ENCODE measurements at regions not wholly inside any gene's neighbourhood (a gene's known extent, or its start where the extent isn't known, plus 50 kb on each side); places are given as distances from the start of the nearest gene placed in this dataset.
"Not testable (repeated sequence)": the region's sequence is repeated elsewhere in the genome, so short reads cannot be mapped to it uniquely, and the experiment has no call there.

DNA sequence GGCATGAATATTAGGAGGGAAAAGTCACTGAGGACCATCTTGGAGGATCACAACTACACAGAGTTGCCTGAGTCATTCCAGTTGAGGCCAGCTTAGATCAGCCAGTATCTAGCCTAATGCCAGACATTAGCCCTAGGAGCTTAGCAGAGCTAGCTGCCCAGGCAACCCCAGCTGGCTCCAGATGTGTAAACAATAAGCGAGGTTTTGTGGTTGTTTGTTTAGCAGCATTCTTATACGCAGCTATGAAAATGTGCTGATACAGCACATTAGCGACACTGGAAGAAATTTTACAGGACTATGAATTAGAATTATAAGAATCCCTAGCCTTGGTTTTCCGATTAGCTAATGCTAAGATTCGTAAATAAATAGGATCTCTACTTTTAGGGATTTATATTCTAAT, 59.3 kb downstream of the BTBD3 start:
- DNase-seq = no peak

DNA sequence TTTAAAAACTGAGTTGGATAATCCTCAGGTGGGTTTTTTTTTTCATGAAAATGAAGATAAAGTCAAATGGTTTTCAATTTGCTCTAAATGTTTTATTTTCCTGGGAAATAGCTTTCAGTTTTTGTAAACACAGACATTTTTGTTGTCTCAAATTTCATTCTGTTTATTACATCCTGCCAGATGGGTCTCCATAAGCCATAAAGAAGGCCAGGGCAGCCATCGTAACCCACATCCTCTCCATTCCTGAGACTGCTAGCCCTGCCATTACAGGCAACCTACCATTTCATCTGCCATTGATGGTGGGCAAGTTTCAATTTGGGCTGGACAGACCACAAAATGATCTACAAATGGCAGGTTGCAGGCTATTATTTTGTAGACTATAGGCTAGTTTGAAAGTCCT, 60.8 kb downstream of the BTBD3 start:
- no peak for DNase-seq

DNA sequence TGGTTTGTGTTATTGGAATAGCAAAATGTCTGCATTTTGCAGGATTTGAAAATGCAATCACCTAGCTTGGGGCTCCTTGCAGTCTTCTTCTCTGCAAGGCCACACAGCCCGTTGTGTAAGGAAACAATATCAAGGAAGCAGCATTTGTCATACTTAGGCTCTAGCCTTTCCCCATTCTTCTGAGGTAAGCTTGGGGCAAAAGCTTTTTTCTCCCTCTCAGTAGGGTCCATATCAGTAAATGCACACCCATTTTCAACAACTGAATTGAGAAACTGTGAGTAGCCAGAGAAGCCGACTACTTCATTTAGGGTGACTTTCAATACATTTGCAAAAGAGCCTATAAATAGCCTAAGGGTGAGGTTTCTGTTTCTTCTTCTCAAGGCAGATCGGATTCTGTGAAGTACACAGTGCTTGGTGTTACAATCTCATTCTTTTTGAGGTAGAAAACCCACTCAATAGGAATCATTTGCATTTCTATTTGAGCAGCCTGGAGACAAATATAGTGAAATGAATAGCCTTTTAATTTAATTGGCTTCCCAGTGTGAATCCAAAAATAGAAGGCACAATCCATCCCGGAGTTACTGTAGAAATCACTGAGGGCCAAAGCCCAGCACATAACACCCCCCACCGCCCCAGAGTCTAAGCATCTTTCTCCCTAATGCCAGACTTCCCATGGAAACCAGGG, 61.8 kb downstream of the BTBD3 start:
- DNase-seq = no peak

DNA sequence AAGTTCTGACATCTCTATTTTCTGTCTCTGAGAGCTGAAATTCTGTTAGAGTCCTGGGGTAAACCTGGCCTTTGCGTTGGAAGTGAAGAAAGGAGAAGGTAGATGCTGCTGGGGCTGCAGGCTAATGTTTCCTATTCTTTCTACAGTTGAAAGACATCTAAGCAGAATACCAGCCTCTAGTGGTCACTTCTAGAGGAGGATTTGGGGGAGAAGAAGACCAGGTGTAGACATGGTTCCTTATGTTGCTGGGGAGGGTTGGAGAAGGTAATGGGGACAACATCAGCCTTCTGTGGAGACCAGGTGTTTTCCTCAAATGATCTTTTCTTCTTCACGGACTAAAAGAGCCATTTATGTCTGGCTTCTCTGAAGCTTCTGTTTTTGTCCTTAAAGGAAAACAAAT, 62.6 kb downstream of the BTBD3 start:
- DNase-seq = no peak

DNA sequence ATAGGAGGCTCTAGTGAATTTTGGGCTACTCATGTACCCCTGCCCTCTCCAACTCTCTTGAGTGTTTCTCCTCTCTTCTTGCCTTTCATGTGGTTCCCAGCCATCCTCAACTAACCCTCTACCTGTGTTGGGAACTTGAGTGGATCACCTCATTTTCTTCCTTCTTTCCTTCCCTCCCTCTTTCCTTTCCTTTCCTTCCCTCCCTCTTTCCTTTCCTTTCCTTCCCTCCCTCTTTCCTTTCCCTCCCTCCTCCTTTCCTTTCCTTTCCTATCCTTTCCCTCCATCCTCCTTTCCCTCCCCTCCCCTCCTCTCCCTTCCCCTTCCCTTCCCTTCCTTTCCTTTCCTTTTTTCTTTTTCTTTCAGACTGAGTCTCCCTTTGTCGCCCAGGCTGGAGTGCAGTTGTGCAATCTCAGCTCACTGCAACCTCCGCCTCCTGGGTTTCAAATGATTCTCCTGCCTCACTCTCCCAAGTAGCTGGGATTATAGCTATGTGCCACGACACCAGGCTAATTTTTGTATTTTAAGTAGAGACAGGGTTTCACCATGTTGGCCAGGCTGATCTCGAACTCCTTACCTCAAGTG, 63.8 kb downstream of the BTBD3 start:
- DNase-seq = no peak

DNA sequence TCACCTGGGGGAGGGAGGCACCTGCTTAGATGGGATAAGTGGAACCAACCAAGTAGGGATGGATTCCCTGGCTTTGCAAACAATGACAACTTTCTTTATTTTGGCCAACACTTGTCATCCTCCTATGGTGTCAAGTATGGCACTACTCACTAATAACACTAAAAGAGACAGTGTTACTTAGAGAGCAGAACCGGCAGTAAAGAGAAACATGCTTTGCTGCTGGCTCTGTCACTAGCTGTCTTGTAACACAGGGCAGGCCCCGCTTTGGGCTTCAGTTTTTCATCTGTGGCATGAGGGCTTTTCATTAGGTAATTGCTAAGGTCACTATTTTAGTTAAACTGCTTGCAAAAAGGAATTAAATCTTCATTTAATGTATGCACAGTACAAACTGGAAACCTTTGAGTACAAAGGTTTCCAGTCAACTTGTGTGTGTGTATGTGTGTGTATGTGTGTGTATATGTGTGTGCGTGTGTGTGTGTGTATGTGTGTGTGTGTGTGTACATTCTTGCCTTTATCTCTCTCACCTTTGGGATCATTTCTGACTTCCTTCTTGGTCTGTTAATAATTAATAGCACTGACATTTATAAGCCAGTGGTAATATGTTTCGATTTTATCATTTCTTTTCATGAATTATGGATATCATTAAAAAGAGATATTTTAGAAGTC, 64.7 kb downstream of the BTBD3 start:
- DNase-seq = no peak

DNA sequence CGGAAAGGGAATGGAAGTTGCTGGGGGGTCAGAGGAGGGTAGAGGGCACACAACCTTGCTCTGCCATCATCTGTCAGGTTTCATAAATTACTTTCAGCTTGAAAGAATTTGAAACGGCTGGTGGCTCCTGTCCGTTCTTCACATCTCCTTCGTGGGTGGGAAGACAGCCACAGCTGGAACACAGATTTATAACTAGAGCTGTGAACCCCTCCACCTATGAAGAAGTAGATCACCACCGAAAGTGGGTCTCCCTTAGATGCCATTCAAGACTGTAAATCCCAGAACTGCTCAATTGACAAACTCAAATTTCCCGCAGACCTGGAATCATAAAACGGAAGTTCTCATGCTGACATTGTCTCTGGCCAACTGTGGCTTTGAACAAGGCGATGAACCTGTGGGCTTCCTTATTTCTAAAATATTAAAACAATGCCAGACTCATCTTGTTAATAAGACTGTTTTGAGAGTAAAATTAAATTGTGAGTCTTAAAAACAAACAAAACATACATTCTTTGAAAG, 65.3 kb downstream of the BTBD3 start:
- no peak for DNase-seq

DNA sequence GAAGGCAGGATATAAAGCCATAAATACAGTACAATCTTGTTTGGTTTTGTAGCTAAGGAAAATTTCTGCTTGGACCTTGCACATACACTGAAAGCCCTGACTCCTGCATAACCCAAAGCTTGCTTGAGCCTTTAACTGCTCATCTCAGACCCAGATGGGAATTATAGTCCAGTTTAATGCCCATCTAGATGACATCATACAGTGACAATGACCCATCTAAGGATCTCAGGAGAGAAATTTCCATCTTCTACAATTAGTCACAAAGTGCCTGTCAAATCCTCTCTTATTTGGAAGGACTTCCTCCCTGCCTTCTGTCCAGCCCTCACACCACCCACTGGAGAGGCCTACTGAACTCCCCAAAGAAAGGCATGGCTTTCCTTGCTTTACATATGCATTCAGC, 69.3 kb downstream of the BTBD3 start:
- no peak for DNase-seq

DNA sequence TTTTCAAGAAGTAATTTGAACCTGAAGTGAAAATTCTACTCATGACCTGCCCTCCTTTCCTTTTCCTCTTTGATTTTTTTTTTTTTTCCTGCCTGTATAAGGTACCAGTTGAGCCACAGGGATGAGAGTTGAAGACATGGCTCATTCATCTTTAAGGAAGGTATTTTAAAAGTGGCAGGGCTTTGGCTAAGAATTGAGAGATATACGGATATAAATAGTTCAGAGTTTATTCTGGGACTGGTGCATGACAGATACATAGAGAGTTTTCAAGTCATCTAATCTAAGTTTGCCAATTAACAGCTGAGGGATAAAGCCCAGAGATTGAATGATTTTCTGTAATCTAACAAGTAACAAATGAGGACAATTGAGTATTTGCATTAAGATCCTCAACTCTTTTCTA, 69.8 kb downstream of the BTBD3 start:
- DNase-seq = no peak

DNA sequence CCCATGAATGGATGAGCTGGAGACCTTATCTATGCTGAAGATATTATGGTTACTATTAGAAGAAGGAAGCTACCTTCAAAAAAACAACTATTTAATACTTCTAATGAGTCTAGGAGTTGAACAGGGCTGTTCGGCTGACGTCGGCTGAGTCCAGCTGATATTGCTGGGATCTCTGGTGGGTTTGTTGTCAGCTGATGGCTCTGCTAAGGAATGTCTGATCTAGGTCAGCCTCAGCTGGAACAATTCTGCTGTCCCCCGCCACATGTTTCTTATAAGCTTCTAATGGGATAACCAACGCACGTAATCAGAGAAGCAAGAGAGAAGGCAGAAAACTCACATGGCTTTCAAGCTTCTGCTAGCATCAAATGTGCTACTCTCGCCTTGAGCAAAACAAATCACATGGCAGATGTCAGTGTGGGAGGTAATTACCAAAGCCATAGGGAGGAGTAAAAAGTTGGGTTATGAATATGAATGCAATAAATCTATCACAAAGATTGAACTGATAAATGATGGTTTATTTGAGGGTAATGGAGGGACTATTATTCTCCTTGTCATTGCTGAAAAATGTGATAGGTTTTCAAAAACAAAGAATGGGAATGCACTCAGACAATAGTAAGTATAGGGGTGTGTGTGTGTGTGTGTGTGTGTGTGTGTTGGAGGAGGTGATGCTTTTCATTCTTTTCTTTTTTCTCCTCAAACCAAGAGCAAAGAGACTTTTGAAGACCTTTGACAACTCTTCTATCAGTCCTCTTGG, 71.5 kb downstream of the BTBD3 start:
- no peak for DNase-seq

DNA sequence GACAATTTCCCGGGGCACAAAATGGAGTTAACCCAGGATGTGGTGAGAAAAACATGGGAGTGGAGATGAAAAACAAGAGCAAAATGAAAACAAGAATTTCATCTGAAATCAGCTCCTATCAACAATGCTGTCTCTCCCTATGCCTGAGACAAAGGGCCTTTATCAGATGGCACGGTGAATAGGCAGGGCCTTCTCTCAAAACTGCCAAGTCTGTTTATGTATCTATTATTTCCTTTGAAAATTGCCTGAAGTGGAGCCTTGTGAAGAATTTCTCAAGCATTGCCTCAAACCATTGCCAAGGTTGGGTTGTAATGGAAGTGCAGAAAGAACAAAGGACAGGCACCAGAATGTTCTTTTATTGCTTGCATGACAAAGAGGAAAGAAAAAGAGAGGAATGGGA, 74.7 kb downstream of the BTBD3 start:
- DNase-seq = no peak

DNA sequence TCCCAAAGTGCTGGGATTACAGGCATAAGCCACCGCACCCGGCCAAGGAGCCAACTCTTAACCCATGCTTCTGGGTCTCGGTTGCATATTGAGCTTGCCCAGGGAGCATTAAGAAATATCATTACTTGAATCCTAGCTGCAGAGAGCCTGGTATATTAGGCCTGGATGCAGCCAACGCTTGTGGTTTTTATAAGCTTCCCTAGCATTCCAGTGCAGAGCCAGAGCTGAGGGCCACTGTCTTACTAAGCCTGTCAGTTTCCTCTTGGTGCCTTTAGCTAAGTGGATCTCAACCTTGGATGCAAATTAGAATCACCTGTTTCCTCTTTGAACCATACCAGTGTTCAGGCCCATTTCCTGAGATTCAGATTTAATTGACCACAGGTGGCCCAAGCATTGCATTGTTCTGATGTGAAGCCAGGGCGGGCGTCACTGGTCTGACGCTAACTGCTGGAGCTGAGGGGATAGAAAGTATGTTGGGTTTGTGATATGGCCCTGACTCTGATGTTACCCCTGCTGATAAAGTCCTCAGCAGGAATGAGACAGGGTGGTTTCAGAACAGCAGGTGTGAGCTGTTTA, 76.3 kb downstream of the BTBD3 start:
- DNase-seq = no peak

DNA sequence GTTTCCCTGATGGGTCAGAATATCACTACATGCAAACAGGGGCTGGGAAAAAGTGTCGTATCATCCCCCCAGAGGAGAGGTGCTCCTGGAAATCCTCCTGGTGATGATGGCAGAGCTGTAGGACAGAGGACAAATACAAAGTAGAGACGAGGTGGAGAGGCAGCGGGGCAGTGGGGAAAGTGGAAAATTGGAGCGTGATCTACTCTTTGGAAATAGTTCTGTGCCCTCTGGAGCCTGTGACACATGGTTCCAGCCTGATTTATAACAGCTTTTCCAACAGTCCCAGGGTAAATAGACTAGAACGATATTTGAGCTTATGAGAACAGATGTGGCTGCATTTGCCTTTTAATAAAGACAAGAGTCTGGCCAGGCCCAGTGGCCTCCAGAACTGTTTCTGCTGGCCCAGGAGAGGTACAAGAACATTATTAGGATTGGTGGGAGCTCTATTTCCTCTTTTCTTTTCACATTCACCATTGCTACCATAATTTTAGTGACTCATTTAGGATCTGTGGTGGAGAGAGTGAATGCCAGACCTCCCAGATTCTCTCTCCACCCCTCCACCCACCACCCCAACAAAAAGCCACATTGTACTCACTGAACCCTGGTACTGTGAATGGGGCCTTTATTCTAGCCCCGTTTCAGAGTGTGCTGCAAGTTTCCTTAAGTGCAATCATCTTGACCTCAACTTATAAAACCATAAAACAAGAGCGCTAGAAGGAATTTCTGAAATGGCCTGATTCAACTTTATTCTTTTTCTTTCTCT, 78.3 kb downstream of the BTBD3 start:
- DNase-seq = no peak

DNA sequence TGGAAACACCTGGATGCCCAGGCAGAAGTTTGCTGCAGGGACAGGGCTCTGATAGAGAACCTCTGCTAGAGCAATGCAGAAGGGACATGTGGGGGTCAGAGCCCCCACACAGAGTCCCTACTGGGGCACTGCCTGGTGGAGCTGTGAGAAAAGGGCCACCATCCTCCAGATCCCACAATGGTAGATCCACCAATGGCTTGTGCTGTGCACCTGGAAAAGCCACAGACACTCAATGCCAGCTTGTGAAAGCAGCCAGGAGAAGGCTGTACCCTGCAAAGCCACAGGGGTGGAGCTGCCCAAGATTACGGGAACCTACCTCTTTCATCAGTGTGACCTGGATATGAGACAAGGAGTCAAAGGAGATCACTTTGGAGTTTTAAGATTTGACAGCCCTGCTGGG, 87.1 kb downstream of the BTBD3 start:
- not testable (repeated sequence) for DNase-seq

DNA sequence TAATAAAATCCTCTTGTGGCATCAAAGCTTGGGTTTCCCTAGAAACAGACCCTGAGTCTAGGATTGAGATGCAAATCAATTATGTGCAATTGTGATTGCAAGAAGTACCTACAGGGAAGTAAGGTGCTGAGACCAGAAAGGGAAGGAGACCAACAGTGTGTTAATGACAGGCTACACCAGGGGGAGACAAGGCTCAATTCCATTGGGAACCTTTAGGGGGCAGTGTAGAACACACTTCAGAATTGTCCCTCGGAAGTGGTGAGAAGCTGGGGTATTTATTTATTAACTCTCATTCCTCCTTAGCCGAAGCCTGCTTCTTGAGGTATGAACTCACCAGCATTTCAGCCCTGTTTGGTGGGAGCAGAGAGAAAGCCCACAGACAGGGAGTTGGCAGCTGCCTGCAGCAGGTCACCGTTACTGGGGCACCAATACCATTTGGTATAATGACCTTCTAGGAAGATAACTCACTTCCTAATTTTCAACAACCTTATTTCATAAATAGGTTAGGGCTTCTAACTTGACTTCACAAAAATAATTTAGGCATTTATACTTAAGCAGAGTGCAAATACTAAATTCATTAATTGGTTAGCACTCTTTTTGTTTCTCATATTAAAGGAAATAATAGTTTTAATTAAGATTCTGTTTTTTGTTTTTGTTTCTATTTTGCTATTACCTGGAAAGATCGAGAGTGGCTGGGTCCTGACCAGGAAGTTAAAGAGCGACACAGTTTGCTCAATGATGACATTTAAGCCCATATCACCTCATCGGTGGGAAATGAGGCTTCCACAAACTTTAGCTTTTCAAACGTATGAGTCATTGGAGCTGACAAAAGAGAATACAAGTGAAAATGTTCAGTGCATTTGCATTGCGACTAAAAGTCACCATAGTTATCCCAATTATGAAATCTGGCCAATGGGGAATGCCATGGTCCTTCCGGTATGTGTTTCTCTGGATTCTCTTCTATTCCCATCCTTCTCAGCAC, 94.8 kb downstream of the BTBD3 start:
- peak in 1 of 6 experiments; percentile 4 for DNase-seq

DNA sequence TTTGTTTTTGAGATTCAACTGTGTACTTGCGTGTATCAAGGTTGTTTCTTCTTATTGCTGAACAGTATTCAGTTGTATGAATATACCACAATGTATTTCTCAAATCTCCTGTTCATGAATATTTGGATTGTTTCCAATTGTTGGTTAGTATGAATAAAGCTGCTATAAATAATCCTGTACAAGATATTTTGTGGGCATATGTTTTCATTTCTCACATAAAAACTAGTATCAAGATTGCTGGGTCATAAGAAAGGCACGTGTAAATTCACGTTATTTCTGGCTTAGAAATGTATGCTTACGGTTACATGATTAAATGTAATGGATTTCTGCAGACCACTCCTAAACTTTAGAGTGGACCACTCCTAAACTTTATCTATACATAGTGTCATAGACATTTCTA, 96.6 kb downstream of the BTBD3 start:
- no peak for DNase-seq

DNA sequence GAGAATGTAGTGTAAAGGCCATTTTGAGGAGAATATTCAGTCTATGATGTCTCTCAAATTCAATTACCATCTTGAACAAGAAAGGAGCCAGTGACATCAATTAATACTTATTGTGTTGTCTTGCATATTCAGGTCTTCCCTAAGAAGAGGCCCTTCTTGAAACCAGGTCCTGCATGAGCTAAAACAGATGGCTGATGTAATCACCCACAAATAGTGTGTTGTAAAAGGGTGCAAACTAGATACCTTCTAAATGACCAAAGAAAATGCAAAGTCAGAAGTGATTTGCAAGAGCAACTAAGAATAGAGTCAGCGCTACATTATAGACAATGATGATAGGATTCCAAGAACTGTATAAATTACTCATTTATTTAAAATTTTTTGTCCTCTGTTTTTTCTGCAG, 97.0 kb downstream of the BTBD3 start:
- DNase-seq = no peak

DNA sequence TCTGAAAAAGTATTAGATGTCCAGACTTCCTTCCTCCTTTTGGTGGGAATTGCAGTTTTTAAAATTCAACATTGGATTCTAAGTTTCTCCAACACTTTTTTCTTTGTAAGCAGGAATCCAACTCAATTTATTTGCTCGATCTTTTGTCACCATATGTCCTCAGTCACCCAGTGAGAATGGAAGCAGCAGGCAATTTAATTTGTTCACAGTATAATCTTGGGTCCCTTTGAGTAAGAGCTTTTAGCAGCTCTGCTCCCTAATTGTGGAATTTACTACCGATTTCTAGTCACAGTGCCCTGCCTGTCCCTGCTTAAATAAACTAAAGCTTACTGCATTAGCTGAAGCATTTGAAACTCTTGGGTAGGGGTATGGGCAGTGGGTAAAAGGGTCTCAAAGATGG, 98.6 kb downstream of the BTBD3 start:
- DNase-seq = no peak

DNA sequence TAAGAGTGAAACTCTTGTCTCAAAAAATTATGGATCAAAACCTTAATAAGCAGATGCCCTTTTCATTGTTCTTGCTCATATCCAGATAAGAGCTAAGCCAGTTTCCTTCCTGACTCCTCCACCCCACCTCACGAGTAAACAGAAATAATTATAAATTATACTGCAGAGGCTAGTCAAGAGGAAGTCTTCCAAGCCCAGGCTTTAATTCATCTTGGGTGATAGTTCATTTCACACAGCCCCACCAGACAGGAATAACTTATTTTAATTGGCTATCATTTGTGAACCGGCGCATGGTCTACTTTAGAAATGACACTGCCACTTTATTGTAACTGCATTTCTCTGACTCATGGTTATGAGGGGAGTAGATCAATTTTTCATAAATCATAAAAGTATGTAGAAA, 102.0 kb downstream of the BTBD3 start:
- no peak for DNase-seq

DNA sequence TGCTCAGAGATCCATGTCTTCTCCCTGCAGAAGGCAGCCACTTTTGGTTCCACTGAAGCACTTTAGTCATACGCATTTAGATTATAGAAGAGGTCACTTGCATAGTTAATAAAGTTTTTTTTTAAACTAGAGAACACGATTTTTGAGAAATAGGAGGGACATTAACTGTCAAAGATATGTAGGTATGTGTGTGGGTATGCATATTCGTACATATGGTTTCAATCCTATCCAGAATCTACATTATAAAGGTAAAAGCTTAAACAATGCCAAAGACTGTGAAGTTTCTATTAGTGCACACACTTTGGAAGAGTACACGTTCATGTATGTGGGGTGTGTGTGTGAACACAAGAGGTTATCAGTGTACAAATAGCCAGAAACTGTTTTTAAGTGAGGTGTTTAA, 103.2 kb downstream of the BTBD3 start:
- no peak for DNase-seq

DNA sequence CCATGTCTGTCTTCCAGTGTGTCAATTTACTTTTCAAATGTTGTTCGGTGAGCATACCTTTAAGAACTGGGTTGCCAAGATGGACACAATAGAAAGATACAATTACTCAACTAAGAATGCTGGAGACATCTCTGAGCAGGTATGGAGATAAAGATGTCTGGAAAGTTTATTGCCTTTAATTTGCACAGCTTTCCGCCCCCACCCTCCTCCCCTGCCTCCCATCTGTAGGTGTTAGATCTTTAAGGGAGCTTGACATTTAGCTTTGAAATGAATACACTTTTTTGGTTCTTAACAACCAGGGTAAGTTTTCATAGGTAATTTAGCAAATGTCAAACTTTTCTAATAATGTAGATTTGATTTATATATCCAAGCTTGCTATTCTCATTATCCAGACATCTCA, 104.4 kb downstream of the BTBD3 start:
- no peak for DNase-seq
